ENCODE measurements at regions not wholly inside any gene's neighbourhood (a gene's known extent, or its start where the extent isn't known, plus 50 kb on each side); places are given as distances from the start of the nearest gene placed in this dataset.

GRCh38 chr2:234850818-234851217 lies 101.0 kb upstream of the SH3BP4 start:
- no peak overlapping the region for H3K9ac ChIP-seq (ENCODE audit: low read depth in 1 of 3, low read length in 3 of 3)
- H3K36me3 ChIP-seq (ENCODE audit: control insufficient read depth in 3 of 3, insufficient read depth in 3 of 3, low read length in 3 of 3): no peaks in the 10 kb centered on the region
- H3K27me3 ChIP-seq (ENCODE audit: control insufficient read depth in 3 of 3, insufficient read depth in 3 of 3, low read length in 3 of 3): peaks cover 0 to 2% (median 0%) of the 10 kb centered on the region in 3 donors
- no peaks in the 10 kb centered on the region for H3K4me1 ChIP-seq (ENCODE audit: control insufficient read depth in 3 of 3, insufficient read depth in 3 of 3, low read length in 3 of 3)
- no peak overlapping the region for H3K4me3 ChIP-seq (ENCODE audit: low read length in 3 of 3)
- no peaks in the 10 kb centered on the region for H3K9me3 ChIP-seq (ENCODE audit: control insufficient read depth in 3 of 3, low read length in 3 of 3)
- no peak overlapping the region for H3K27ac ChIP-seq (ENCODE audit: low read depth, low read length)

- H3K4me1 ChIP-seq (ENCODE audit: control insufficient read depth in 3 of 3, insufficient read depth in 3 of 3, low read length in 3 of 3): no peaks in the 10 kb centered on the region
- no peak overlapping the region for H3K4me3 ChIP-seq (ENCODE audit: low read length in 3 of 3)
- H3K9me3 ChIP-seq (ENCODE audit: control insufficient read depth in 3 of 3, low read length in 3 of 3): no peaks in the 10 kb centered on the region
- H3K9ac ChIP-seq (ENCODE audit: low read depth in 1 of 3, low read length in 3 of 3): no peak overlapping the region
- peaks cover 0 to 2% (median 0%) of the 10 kb centered on the region in 3 donors for H3K27me3 ChIP-seq (ENCODE audit: control insufficient read depth in 3 of 3, insufficient read depth in 3 of 3, low read length in 3 of 3)
- no peaks in the 10 kb centered on the region for H3K36me3 ChIP-seq (ENCODE audit: control insufficient read depth in 3 of 3, insufficient read depth in 3 of 3, low read length in 3 of 3)
- no peak overlapping the region for H3K27ac ChIP-seq (ENCODE audit: low read depth, low read length)
These were observed 102.1 kb upstream of the SH3BP4 start for GRCh38 chr2:234849678-234850077.

- Histone ChIP-seq H3K27ac (ENCODE audit: low read depth, low read length) (no peak overlapping the region), H3K9ac (ENCODE audit: low read depth in 1 of 3, low read length in 3 of 3) (no peak overlapping the region), H3K9me3 (ENCODE audit: control insufficient read depth in 3 of 3, low read length in 3 of 3) (no peaks in the 10 kb centered on the region), H3K27me3 (ENCODE audit: control insufficient read depth in 3 of 3, insufficient read depth in 3 of 3, low read length in 3 of 3) (peaks cover 0 to 2% (median 0%) of the 10 kb centered on the region in 3 donors), H3K4me1 (ENCODE audit: control insufficient read depth in 3 of 3, insufficient read depth in 3 of 3, low read length in 3 of 3) (no peaks in the 10 kb centered on the region), H3K4me3 (ENCODE audit: low read length in 3 of 3) (no peak overlapping the region), H3K36me3 (ENCODE audit: control insufficient read depth in 3 of 3, insufficient read depth in 3 of 3, low read length in 3 of 3) (no peaks in the 10 kb centered on the region)
These were observed 103.2 kb upstream of the SH3BP4 start for GRCh38 chr2:234848578-234848977.

GRCh38 chr2:234847639-234848038 lies 104.2 kb upstream of the SH3BP4 start:
- Histone ChIP-seq H3K4me3 (ENCODE audit: low read length in 3 of 3) (no peak overlapping the region), H3K4me1 (ENCODE audit: control insufficient read depth in 3 of 3, insufficient read depth in 3 of 3, low read length in 3 of 3) (no peaks in the 10 kb centered on the region), H3K27me3 (ENCODE audit: control insufficient read depth in 3 of 3, insufficient read depth in 3 of 3, low read length in 3 of 3) (peaks cover 0 to 2% (median 0%) of the 10 kb centered on the region in 3 donors), H3K9ac (ENCODE audit: low read depth in 1 of 3, low read length in 3 of 3) (no peak overlapping the region), H3K9me3 (ENCODE audit: control insufficient read depth in 3 of 3, low read length in 3 of 3) (no peaks in the 10 kb centered on the region), H3K27ac (ENCODE audit: low read depth, low read length) (no peak overlapping the region), H3K36me3 (ENCODE audit: control insufficient read depth in 3 of 3, insufficient read depth in 3 of 3, low read length in 3 of 3) (no peaks in the 10 kb centered on the region)

GRCh38 chr2:234847364-234847635 lies 104.5 kb upstream of the SH3BP4 start:
- Histone ChIP-seq H3K4me1 (ENCODE audit: control insufficient read depth in 3 of 3, insufficient read depth in 3 of 3, low read length in 3 of 3) (no peaks in the 10 kb centered on the region), H3K9me3 (ENCODE audit: control insufficient read depth in 3 of 3, low read length in 3 of 3) (no peaks in the 10 kb centered on the region), H3K36me3 (ENCODE audit: control insufficient read depth in 3 of 3, insufficient read depth in 3 of 3, low read length in 3 of 3) (no peaks in the 10 kb centered on the region), H3K9ac (ENCODE audit: low read depth in 1 of 3, low read length in 3 of 3) (no peak overlapping the region), H3K4me3 (ENCODE audit: low read length in 3 of 3) (no peak overlapping the region), H3K27ac (ENCODE audit: low read depth, low read length) (no peak overlapping the region), H3K27me3 (ENCODE audit: control insufficient read depth in 3 of 3, insufficient read depth in 3 of 3, low read length in 3 of 3) (peaks cover 0 to 2% (median 0%) of the 10 kb centered on the region in 3 donors)

- Histone ChIP-seq H3K4me1 (ENCODE audit: control insufficient read depth in 3 of 3, insufficient read depth in 3 of 3, low read length in 3 of 3) (no peaks in the 10 kb centered on the region), H3K4me3 (ENCODE audit: low read length in 3 of 3) (no peak overlapping the region), H3K9me3 (ENCODE audit: control insufficient read depth in 3 of 3, low read length in 3 of 3) (no peaks in the 10 kb centered on the region), H3K27ac (ENCODE audit: low read depth, low read length) (no peak overlapping the region), H3K27me3 (ENCODE audit: control insufficient read depth in 3 of 3, insufficient read depth in 3 of 3, low read length in 3 of 3) (peaks cover 0 to 2% (median 0%) of the 10 kb centered on the region in 3 donors), H3K9ac (ENCODE audit: low read depth in 1 of 3, low read length in 3 of 3) (no peak overlapping the region), H3K36me3 (ENCODE audit: control insufficient read depth in 3 of 3, insufficient read depth in 3 of 3, low read length in 3 of 3) (no peaks in the 10 kb centered on the region)
These were observed 105.0 kb upstream of the SH3BP4 start for GRCh38 chr2:234846599-234847363.

- Histone ChIP-seq H3K9ac (ENCODE audit: low read depth in 1 of 3, low read length in 3 of 3) (no peak overlapping the region), H3K4me3 (ENCODE audit: low read length in 3 of 3) (no peak overlapping the region), H3K36me3 (ENCODE audit: control insufficient read depth in 3 of 3, insufficient read depth in 3 of 3, low read length in 3 of 3) (no peaks in the 10 kb centered on the region), H3K27ac (ENCODE audit: low read depth, low read length) (no peak overlapping the region), H3K9me3 (ENCODE audit: control insufficient read depth in 3 of 3, low read length in 3 of 3) (no peaks in the 10 kb centered on the region), H3K4me1 (ENCODE audit: control insufficient read depth in 3 of 3, insufficient read depth in 3 of 3, low read length in 3 of 3) (no peaks in the 10 kb centered on the region), H3K27me3 (ENCODE audit: control insufficient read depth in 3 of 3, insufficient read depth in 3 of 3, low read length in 3 of 3) (peaks cover 0 to 2% (median 0%) of the 10 kb centered on the region in 3 donors)
These were observed 105.9 kb upstream of the SH3BP4 start for GRCh38 chr2:234845602-234846590.

GRCh38 chr2:234843411-234843810 lies 108.4 kb upstream of the SH3BP4 start:
- H3K9me3 ChIP-seq (ENCODE audit: control insufficient read depth in 3 of 3, low read length in 3 of 3): no peaks in the 10 kb centered on the region
- H3K4me1 ChIP-seq (ENCODE audit: control insufficient read depth in 3 of 3, insufficient read depth in 3 of 3, low read length in 3 of 3): peaks cover 2 to 3% (median 3%) of the 10 kb centered on the region in 3 donors
- no peak overlapping the region for H3K4me3 ChIP-seq (ENCODE audit: low read length in 3 of 3)
- H3K9ac ChIP-seq (ENCODE audit: low read depth in 1 of 3, low read length in 3 of 3): no peak overlapping the region
- H3K27ac ChIP-seq (ENCODE audit: low read depth, low read length): no peak overlapping the region
- no peaks in the 10 kb centered on the region for H3K36me3 ChIP-seq (ENCODE audit: control insufficient read depth in 3 of 3, insufficient read depth in 3 of 3, low read length in 3 of 3)
- peaks cover 0 to 2% (median 0%) of the 10 kb centered on the region in 3 donors for H3K27me3 ChIP-seq (ENCODE audit: control insufficient read depth in 3 of 3, insufficient read depth in 3 of 3, low read length in 3 of 3)

- peaks cover 0 to 2% (median 0%) of the 10 kb centered on the region in 3 donors for H3K27me3 ChIP-seq (ENCODE audit: control insufficient read depth in 3 of 3, insufficient read depth in 3 of 3, low read length in 3 of 3)
- no peak overlapping the region for H3K27ac ChIP-seq (ENCODE audit: low read depth, low read length)
- H3K4me1 ChIP-seq (ENCODE audit: control insufficient read depth in 3 of 3, insufficient read depth in 3 of 3, low read length in 3 of 3): peaks cover 2 to 3% (median 3%) of the 10 kb centered on the region in 3 donors
- H3K36me3 ChIP-seq (ENCODE audit: control insufficient read depth in 3 of 3, insufficient read depth in 3 of 3, low read length in 3 of 3): no peaks in the 10 kb centered on the region
- H3K9me3 ChIP-seq (ENCODE audit: control insufficient read depth in 3 of 3, low read length in 3 of 3): no peaks in the 10 kb centered on the region
- no peak overlapping the region for H3K9ac ChIP-seq (ENCODE audit: low read depth in 1 of 3, low read length in 3 of 3)
- no peak overlapping the region for H3K4me3 ChIP-seq (ENCODE audit: low read length in 3 of 3)
These were observed 109.1 kb upstream of the SH3BP4 start for GRCh38 chr2:234842753-234843152.

Measured in skeletal muscle tissue (tissue), 3 donors.